ENCODE measurements at regions not wholly inside any gene's neighbourhood (a gene's known extent, or its start where the extent isn't known, plus 50 kb on each side); places are given as distances from the start of the nearest gene placed in this dataset.

DNA sequence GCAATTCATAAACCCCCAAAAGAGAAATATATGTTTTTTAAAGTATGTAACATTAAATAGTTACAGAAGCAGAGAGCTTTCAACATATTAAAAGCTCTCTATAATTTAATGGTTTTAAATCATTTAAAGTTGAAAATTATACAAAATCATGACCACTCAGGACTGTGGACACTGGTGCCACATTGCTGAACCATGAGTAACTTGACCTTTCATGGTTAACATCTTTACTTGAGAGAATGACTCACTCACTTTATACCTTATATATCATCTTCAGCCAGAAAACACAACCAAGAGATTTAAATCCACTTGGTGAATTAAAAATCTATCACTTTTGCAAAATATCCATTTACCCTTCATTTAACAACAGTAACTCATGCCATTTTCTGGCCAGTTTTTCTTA is 584.3 kb upstream of the SMIM31 start:
- no peaks in the 10 kb centered on the region for H3K9me3 ChIP-seq (ENCODE audit: control insufficient read depth in 2 of 2, insufficient read depth in 1 of 2, low read length in 1 of 2)
- no peak overlapping the region for H3K4me3 ChIP-seq (ENCODE audit: low read length in 2 of 2)
- no peaks in the 10 kb centered on the region for H3K27me3 ChIP-seq (ENCODE audit: control insufficient read depth in 2 of 2, insufficient read depth in 1 of 2, low read length in 1 of 2)
- H3K4me1 ChIP-seq (ENCODE audit: control insufficient read depth in 2 of 2, insufficient read depth in 2 of 2, low read length in 2 of 2), result no peaks in the 10 kb centered on the region
- H3K27ac ChIP-seq (ENCODE audit: low read depth in 1 of 2, low read length in 1 of 2), result no peak overlapping the region
- no peaks in the 10 kb centered on the region for H3K36me3 ChIP-seq (ENCODE audit: control insufficient read depth in 2 of 2, insufficient read depth in 2 of 2, low read length in 1 of 2)
- no peak for DNase-seq (ENCODE audit: low read depth in 6 of 9, low spot score in 9 of 9)

GRCh38 chr4:164177153-164177552 is 576.8 kb upstream of the SMIM31 start:
- Histone ChIP-seq H3K4me1 (ENCODE audit: control insufficient read depth in 2 of 2, insufficient read depth in 2 of 2, low read length in 2 of 2) (no peaks in the 10 kb centered on the region), H3K9me3 (ENCODE audit: control insufficient read depth in 2 of 2, insufficient read depth in 1 of 2, low read length in 1 of 2) (no peaks in the 10 kb centered on the region), H3K27ac (ENCODE audit: low read depth in 1 of 2, low read length in 1 of 2) (no peak overlapping the region), H3K4me3 (ENCODE audit: low read length in 2 of 2) (no peak overlapping the region), H3K27me3 (ENCODE audit: control insufficient read depth in 2 of 2, insufficient read depth in 1 of 2, low read length in 1 of 2) (no peaks in the 10 kb centered on the region), H3K36me3 (ENCODE audit: control insufficient read depth in 2 of 2, insufficient read depth in 2 of 2, low read length in 1 of 2) (no peaks in the 10 kb centered on the region)
- 73% methylated on average over 3 of the region's 3 CpGs for WGBS
- DNase-seq (ENCODE audit: low read depth in 6 of 9, low spot score in 9 of 9), result no peak

DNA sequence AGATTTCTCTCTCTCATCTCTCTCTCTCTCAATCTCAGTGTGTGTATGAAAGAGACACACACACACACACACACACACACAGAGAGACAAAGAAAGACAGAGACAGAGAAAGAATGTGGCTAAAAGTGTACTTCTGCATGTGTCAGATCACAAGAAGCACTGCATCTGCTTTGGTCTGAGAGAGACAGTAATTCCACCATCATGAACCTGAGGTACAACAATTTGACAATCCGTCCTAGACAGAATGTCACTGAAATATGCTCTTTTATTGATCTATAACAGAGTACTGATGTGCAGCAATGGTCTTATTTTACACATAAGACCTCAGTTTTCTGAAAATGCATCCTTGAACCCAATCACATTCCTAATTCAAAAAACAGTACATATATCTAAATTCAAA is 576.2 kb upstream of the SMIM31 start:
- no peak for DNase-seq (ENCODE audit: low read depth in 6 of 9, low spot score in 9 of 9)
- Histone ChIP-seq H3K27me3 (ENCODE audit: control insufficient read depth in 2 of 2, insufficient read depth in 1 of 2, low read length in 1 of 2) (no peaks in the 10 kb centered on the region), H3K4me1 (ENCODE audit: control insufficient read depth in 2 of 2, insufficient read depth in 2 of 2, low read length in 2 of 2) (no peaks in the 10 kb centered on the region), H3K4me3 (ENCODE audit: low read length in 2 of 2) (no peak overlapping the region), H3K27ac (ENCODE audit: low read depth in 1 of 2, low read length in 1 of 2) (no peak overlapping the region), H3K9me3 (ENCODE audit: control insufficient read depth in 2 of 2, insufficient read depth in 1 of 2, low read length in 1 of 2) (no peaks in the 10 kb centered on the region), H3K36me3 (ENCODE audit: control insufficient read depth in 2 of 2, insufficient read depth in 2 of 2, low read length in 1 of 2) (no peaks in the 10 kb centered on the region)
- 0% methylated on average over 1 of the region's 1 CpG for WGBS

- H3K4me1 ChIP-seq (ENCODE audit: control insufficient read depth in 2 of 2, insufficient read depth in 2 of 2, low read length in 2 of 2), result no peaks in the 10 kb centered on the region
- no peak overlapping the region for H3K27ac ChIP-seq (ENCODE audit: low read depth in 1 of 2, low read length in 1 of 2)
- WGBS, result 97% methylated on average over 35 of the region's 35 CpGs
- DNase-seq (ENCODE audit: low read depth in 6 of 9, low spot score in 9 of 9), result no peak
- H3K4me3 ChIP-seq (ENCODE audit: low read length in 2 of 2), result no peak overlapping the region
- H3K27me3 ChIP-seq (ENCODE audit: control insufficient read depth in 2 of 2, insufficient read depth in 1 of 2, low read length in 1 of 2), result no peaks in the 10 kb centered on the region
- peaks cover 0 to 6% of the 10 kb centered on the region in 2 donors for H3K9me3 ChIP-seq (ENCODE audit: control insufficient read depth in 2 of 2, insufficient read depth in 1 of 2, low read length in 1 of 2)
- H3K36me3 ChIP-seq (ENCODE audit: control insufficient read depth in 2 of 2, insufficient read depth in 2 of 2, low read length in 1 of 2), result no peaks in the 10 kb centered on the region
Observed at GRCh38 chr4:164188236-164188635, 565.7 kb upstream of the SMIM31 start.

GRCh38 chr4:164192844-164193243 is 561.1 kb upstream of the SMIM31 start:
- Histone ChIP-seq H3K27ac (ENCODE audit: low read depth in 1 of 2, low read length in 1 of 2) (no peak overlapping the region), H3K4me1 (ENCODE audit: control insufficient read depth in 2 of 2, insufficient read depth in 2 of 2, low read length in 2 of 2) (no peaks in the 10 kb centered on the region), H3K27me3 (ENCODE audit: control insufficient read depth in 2 of 2, insufficient read depth in 1 of 2, low read length in 1 of 2) (no peaks in the 10 kb centered on the region), H3K36me3 (ENCODE audit: control insufficient read depth in 2 of 2, insufficient read depth in 2 of 2, low read length in 1 of 2) (no peaks in the 10 kb centered on the region), H3K9me3 (ENCODE audit: control insufficient read depth in 2 of 2, insufficient read depth in 1 of 2, low read length in 1 of 2) (peaks cover 0 to 6% of the 10 kb centered on the region in 2 donors), H3K4me3 (ENCODE audit: low read length in 2 of 2) (no peak overlapping the region)
- whole genome bisulfite sequencing, result 95% methylated on average over 5 of the region's 5 CpGs
- no peak for DNase-seq (ENCODE audit: low read depth in 6 of 9, low spot score in 9 of 9)

DNA sequence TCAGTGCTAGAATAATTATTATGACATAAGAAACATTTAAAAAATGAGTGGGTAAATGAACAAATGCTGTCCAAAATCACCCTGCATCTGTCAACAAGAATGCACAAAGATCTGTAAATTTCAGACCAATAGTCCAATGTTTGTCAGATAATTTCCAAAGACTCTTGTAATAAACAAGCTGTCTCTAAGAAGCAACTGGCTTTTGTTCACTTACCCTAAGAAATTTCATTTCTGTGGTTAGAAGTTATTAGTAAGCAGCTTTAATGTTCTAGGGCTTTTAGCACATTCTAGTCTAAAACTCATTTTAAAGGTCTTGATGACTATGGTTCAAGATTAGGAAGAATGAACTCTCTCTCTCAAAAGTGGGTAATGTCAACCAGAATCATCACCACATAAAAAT is 560.3 kb upstream of the SMIM31 start:
- no peaks in the 10 kb centered on the region for H3K4me1 ChIP-seq (ENCODE audit: control insufficient read depth in 2 of 2, insufficient read depth in 2 of 2, low read length in 2 of 2)

GRCh38 chr4:164197556-164197955 is 556.4 kb upstream of the SMIM31 start:
- no peak overlapping the region for H3K4me3 ChIP-seq (ENCODE audit: low read length in 2 of 2)
- no peak for DNase-seq (ENCODE audit: low read depth in 6 of 9, low spot score in 9 of 9)
- H3K27ac ChIP-seq (ENCODE audit: low read depth in 1 of 2, low read length in 1 of 2), result no peak overlapping the region
- no peaks in the 10 kb centered on the region for H3K36me3 ChIP-seq (ENCODE audit: control insufficient read depth in 2 of 2, insufficient read depth in 2 of 2, low read length in 1 of 2)
- no peaks in the 10 kb centered on the region for H3K4me1 ChIP-seq (ENCODE audit: control insufficient read depth in 2 of 2, insufficient read depth in 2 of 2, low read length in 2 of 2)
- no peaks in the 10 kb centered on the region for H3K9me3 ChIP-seq (ENCODE audit: control insufficient read depth in 2 of 2, insufficient read depth in 1 of 2, low read length in 1 of 2)
- 95% methylated on average over 18 of the region's 18 CpGs for WGBS
- no peaks in the 10 kb centered on the region for H3K27me3 ChIP-seq (ENCODE audit: control insufficient read depth in 2 of 2, insufficient read depth in 1 of 2, low read length in 1 of 2)

More for the DNA sequence above, 560.3 kb upstream of the SMIM31 start:
- Histone ChIP-seq H3K9me3 (ENCODE audit: control insufficient read depth in 2 of 2, insufficient read depth in 1 of 2, low read length in 1 of 2) (no peaks in the 10 kb centered on the region), H3K4me3 (ENCODE audit: low read length in 2 of 2) (no peak overlapping the region), H3K36me3 (ENCODE audit: control insufficient read depth in 2 of 2, insufficient read depth in 2 of 2, low read length in 1 of 2) (no peaks in the 10 kb centered on the region), H3K27ac (ENCODE audit: low read depth in 1 of 2, low read length in 1 of 2) (no peak overlapping the region), H3K27me3 (ENCODE audit: control insufficient read depth in 2 of 2, insufficient read depth in 1 of 2, low read length in 1 of 2) (no peaks in the 10 kb centered on the region)
- DNase-seq (ENCODE audit: low read depth in 6 of 9, low spot score in 9 of 9), result no peak

DNA sequence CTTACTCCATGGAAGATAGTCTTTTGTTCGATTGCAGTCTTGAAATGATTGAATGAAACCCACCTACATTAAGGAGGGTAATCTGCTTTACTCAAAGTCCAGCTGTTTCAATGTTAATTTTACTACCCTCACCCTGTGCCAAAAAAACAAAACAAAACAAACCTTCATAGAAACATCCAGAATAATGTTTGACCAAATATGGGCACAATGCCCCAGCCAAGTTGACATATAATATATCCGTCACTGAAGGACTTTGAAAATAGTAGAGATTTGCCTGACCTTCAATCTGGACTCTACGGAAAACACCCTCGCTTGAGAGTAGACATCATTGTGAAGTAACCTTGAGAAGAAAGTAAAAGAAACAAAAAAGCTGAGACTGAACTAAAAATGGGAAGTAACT is 550.5 kb upstream of the SMIM31 start:
- Histone ChIP-seq H3K9me3 (ENCODE audit: control insufficient read depth in 2 of 2, insufficient read depth in 1 of 2, low read length in 1 of 2) (no peaks in the 10 kb centered on the region), H3K27me3 (ENCODE audit: control insufficient read depth in 2 of 2, insufficient read depth in 1 of 2, low read length in 1 of 2) (no peaks in the 10 kb centered on the region), H3K36me3 (ENCODE audit: control insufficient read depth in 2 of 2, insufficient read depth in 2 of 2, low read length in 1 of 2) (no peaks in the 10 kb centered on the region), H3K4me1 (ENCODE audit: control insufficient read depth in 2 of 2, insufficient read depth in 2 of 2, low read length in 2 of 2) (no peaks in the 10 kb centered on the region), H3K4me3 (ENCODE audit: low read length in 2 of 2) (no peak overlapping the region), H3K27ac (ENCODE audit: low read depth in 1 of 2, low read length in 1 of 2) (no peak overlapping the region)
- 89% methylated on average over 4 of the region's 4 CpGs for WGBS
- DNase-seq (ENCODE audit: low read depth in 6 of 9, low spot score in 9 of 9), result no peak

- H3K27ac ChIP-seq (ENCODE audit: low read depth in 1 of 2, low read length in 1 of 2), result no peak overlapping the region
- H3K27me3 ChIP-seq (ENCODE audit: control insufficient read depth in 2 of 2, insufficient read depth in 1 of 2, low read length in 1 of 2), result no peaks in the 10 kb centered on the region
- no peaks in the 10 kb centered on the region for H3K36me3 ChIP-seq (ENCODE audit: control insufficient read depth in 2 of 2, insufficient read depth in 2 of 2, low read length in 1 of 2)
- no peak overlapping the region for H3K4me3 ChIP-seq (ENCODE audit: low read length in 2 of 2)
- no peaks in the 10 kb centered on the region for H3K4me1 ChIP-seq (ENCODE audit: control insufficient read depth in 2 of 2, insufficient read depth in 2 of 2, low read length in 2 of 2)
- DNase-seq (ENCODE audit: low read depth in 6 of 9, low spot score in 9 of 9), result no peak
- H3K9me3 ChIP-seq (ENCODE audit: control insufficient read depth in 2 of 2, insufficient read depth in 1 of 2, low read length in 1 of 2), result no peaks in the 10 kb centered on the region
Observed at GRCh38 chr4:164204434-164204833, 549.5 kb upstream of the SMIM31 start.

DNA sequence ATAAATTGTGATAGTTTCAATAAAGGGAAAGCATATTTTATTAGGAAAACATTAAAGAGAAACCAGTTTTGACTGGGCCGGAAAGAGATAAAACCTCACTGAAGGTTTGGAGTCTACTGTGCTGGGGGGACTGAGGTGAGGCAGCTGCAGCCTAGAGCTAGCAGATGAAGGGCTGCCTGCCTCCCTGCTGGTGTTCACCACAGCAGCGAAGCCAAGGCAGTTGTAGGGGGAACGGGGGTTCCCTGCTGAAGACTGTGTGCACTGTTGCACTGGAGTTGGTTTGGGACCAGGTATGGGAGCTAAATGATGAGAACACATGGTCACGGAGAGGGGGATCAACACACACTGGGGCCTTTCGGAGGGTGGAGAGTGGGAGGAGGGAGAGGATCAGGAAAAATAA is 546.5 kb upstream of the SMIM31 start:
- Histone ChIP-seq H3K4me3 (ENCODE audit: low read length in 2 of 2) (no peak overlapping the region), H3K4me1 (ENCODE audit: control insufficient read depth in 2 of 2, insufficient read depth in 2 of 2, low read length in 2 of 2) (no peaks in the 10 kb centered on the region), H3K36me3 (ENCODE audit: control insufficient read depth in 2 of 2, insufficient read depth in 2 of 2, low read length in 1 of 2) (no peaks in the 10 kb centered on the region), H3K27ac (ENCODE audit: low read depth in 1 of 2, low read length in 1 of 2) (no peak overlapping the region), H3K27me3 (ENCODE audit: control insufficient read depth in 2 of 2, insufficient read depth in 1 of 2, low read length in 1 of 2) (no peaks in the 10 kb centered on the region), H3K9me3 (ENCODE audit: control insufficient read depth in 2 of 2, insufficient read depth in 1 of 2, low read length in 1 of 2) (no peaks in the 10 kb centered on the region)
- DNase-seq (ENCODE audit: low read depth in 6 of 9, low spot score in 9 of 9), result no peak
- WGBS, result 79% methylated on average over 5 of the region's 5 CpGs

Data from thymus (tissue), 11 donors.